D721Med (cell line): ENCODE measurements at regions not wholly inside any gene's neighbourhood (a gene's known extent, or its start where the extent isn't known, plus 50 kb on each side); places are given as distances from the start of the nearest gene placed in this dataset.

Source experiments
- DNase-seq: peaks from one replicate; pipeline ENCODE4 v3.0.0; 2011; ENCODE audit warnings: low spot score; ENCODE audit not compliant: insufficient read length
- FAIRE-seq: peaks from 2 replicates; lab custom pipeline; 2011; peaks lifted over from hg19 to GRCh38; lab: Jason Lieb, UNC
- TF ChIP-seq, protein P1 (sequence below): IDR thresholded peaks from 2 replicates; pipeline ENCODE4 v1.5.1; 2012; ENCODE audit warnings: mild to moderate bottlenecking, control low read depth; ENCODE audit not compliant: insufficient read depth; ENCODE audit errors: missing control alignments

GRCh38 chr2:22801071-22801470, 583.9 kb upstream of the KLHL29 start:
- DNase-seq (no peak), FAIRE-seq (no peak)
- TF ChIP-seq, protein P1, sequence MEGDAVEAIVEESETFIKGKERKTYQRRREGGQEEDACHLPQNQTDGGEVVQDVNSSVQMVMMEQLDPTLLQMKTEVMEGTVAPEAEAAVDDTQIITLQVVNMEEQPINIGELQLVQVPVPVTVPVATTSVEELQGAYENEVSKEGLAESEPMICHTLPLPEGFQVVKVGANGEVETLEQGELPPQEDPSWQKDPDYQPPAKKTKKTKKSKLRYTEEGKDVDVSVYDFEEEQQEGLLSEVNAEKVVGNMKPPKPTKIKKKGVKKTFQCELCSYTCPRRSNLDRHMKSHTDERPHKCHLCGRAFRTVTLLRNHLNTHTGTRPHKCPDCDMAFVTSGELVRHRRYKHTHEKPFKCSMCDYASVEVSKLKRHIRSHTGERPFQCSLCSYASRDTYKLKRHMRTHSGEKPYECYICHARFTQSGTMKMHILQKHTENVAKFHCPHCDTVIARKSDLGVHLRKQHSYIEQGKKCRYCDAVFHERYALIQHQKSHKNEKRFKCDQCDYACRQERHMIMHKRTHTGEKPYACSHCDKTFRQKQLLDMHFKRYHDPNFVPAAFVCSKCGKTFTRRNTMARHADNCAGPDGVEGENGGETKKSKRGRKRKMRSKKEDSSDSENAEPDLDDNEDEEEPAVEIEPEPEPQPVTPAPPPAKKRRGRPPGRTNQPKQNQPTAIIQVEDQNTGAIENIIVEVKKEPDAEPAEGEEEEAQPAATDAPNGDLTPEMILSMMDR, result no peak

DNA sequence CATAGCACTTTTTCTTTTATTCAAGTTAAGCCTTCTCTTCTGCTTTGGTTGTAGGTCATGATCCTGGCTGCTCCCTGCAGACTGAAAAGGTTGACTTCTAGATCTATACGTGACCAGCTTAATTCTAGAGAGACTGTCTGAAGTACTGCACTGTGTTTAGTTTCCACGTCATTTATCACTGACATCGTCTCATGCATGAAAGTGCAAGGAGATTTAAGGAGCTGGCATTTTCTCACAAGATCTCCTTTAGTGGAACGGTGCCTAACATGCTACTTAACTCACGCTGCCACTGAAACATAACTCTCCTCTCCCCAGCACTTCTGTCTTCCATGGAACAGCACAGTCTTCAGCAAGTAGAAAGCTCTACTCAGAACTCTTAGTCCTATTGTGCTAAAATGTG, 583.0 kb upstream of the KLHL29 start:
- DNase-seq, result no peak
- no peak for FAIRE-seq
- TF ChIP-seq, protein P1, result no peak

- no peak for FAIRE-seq
- no peak for DNase-seq
- TF ChIP-seq, protein P1, result no peak
Observed at GRCh38 chr2:22807872-22808271, 577.1 kb upstream of the KLHL29 start.

GRCh38 chr2:22810602-22811001, 574.4 kb upstream of the KLHL29 start:
- no peak for DNase-seq
- TF ChIP-seq, protein P1, result no peak
- no peak for FAIRE-seq

GRCh38 chr2:22812065-22812680, 572.8 kb upstream of the KLHL29 start:
- TF ChIP-seq, protein P1, result no peak
- no peak for DNase-seq
- FAIRE-seq, result no peak

- FAIRE-seq (no peak), DNase-seq (no peak)
Observed at GRCh38 chr2:22817197-22817596, 567.8 kb upstream of the KLHL29 start.

DNA sequence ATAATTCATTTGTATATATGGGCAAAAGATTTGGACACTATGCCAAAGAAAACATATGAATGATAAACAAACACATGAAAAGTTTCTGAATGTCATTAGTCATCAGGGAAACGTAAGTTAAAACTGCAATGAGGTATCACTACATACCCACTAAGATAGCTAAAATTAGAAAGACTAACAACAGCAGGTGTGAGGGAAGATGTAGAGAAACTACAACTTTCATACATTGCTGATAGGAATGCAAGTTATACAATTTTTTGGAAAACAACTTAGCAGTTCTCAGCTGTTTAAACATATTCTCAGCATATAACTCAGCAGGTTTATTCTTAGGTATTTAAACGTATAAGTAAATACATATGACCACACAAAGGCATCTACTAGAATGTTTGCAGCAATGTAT, 563.5 kb upstream of the KLHL29 start:
- TF ChIP-seq, protein P1, result no peak
- FAIRE-seq (no peak), DNase-seq (no peak)

More at GRCh38 chr2:22817197-22817596, 567.8 kb upstream of the KLHL29 start:
- TF ChIP-seq, protein P1, result no peak
